Stimulated activated CD8-positive, alpha-beta memory T cell treated with anti-CD3 and anti-CD28 coated beads, Interleukin-4, amount 100 ng/mL, for 1 hour (primary cell): ENCODE measurements at regions not wholly inside any gene's neighbourhood (a gene's known extent, or its start where the extent isn't known, plus 50 kb on each side); places are given as distances from the start of the nearest gene placed in this dataset.

Experiments
- DNase-seq, 2 donors: peaks; one replicate each; pipeline ENCODE4 v3.0.0-alpha.2; 2020; ENCODE audit warnings: low read depth in 2 of 2, low spot score in 1 of 2

GRCh38 chr18:72935744-72936143, 68.0 kb upstream of the NETO1 start:
- no peak for DNase-seq

DNA sequence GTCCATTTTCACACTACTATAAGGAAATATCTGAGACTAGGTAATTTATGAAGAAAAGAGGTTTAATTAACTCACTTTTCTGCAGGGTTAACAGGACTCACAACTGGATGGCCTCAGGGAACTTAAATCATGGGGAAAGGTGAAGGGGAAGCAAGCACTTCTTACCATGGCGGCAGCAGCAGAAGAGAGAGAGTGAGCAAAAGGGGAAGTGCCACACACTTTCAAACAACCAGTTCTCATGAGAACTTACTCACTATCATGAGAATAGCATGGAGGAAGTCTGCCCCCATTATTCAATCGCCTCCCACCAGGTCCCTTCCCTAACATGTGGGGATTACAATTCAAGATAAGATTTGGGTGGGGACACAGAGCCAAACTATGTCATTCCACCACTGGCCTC, 55.1 kb upstream of the NETO1 start:
- no peak for DNase-seq
